DMS 273 (cell line): ENCODE measurements at regions not wholly inside any gene's neighbourhood (a gene's known extent, or its start where the extent isn't known, plus 50 kb on each side); places are given as distances from the start of the nearest gene placed in this dataset.
A peak's percentile ranks its signal among the peaks of the same experiment; 100 is the strongest.
"Not testable (repeated sequence)": the region's sequence is repeated elsewhere in the genome, so short reads cannot be mapped to it uniquely, and the experiment has no call there.

Experiments used
- DNase-seq: peaks from one replicate; lab custom pipeline; 2025; ENCODE audit not compliant: unreplicated experiment; lab: John Stamatoyannopoulos, UW

DNA sequence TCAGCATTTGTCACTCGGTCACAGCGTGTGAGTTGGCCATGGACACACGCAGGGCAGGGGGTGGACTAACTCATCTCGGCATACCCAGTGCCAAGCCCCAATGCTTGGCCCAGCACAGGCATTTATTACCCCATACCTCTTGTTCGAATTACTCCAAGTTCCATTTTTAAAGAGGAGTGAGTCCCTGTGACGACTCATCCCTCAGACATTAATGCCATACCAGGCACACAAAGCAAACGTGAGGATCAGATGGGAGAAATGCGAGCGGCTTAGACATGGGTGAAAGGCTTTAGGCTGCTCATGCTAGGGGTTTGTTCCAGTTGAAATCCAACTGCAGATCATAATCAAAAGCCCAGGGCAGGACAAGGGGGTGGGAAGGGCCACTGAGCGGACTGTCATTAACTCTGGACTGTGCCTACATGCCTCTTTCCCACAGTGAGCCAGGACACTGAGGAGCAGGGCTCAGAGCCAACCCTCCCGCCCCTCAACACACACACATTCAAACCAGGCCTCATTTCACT lies 118.5 kb upstream of the NGF start:
- DNase-seq: peak; percentile 39

DNA sequence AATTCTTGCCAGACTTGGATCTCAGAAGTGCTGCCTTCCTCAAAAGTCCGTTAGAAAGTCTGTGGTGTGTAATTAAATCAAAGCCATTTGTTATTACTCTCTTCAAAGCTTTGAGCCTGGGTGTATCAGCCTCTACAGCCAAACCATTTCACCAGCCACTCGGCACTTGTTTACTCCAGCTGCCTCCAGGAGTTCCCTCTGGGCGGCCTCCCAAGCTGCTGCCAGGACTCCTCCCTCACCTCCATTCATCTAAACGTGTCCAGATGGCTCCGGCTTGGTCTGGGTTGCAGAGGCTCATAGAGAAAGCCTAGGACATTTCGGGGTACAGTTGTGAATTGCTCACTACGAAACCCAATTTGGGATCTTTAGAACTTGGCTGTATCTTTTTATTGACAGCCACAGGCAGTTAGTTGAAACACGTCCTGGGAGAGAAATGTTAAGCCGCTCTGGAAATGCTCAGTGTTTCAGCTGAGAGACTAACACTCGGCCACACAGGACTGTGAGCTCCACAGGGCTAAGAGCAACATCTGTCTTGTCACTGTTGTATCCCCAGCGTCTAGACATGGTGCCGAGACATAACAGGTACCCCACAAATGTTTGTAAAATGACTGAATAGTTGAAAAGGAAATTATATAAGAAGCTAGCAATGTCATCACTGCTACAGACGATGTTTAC lies 116.9 kb upstream of the NGF start:
- peak; percentile 96 for DNase-seq

DNA sequence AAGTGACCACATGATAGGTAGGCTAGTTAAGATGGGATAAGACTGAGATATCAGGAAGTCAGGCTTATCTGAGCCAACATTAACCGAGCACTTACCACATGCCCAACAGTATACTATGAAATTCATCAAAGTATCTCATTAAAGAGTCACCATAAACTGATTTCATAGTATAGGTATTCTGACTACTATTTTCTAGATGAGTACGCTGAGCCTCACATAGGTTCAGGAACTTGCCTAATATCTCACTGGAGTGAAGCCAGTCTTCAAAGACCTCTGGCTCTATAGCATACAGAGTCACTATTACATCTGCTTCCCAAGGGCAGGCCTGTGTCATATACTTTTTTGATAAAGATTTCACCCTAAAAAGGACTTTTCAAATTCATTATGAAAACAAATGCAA lies 115.6 kb upstream of the NGF start:
- DNase-seq: no peak

DNA sequence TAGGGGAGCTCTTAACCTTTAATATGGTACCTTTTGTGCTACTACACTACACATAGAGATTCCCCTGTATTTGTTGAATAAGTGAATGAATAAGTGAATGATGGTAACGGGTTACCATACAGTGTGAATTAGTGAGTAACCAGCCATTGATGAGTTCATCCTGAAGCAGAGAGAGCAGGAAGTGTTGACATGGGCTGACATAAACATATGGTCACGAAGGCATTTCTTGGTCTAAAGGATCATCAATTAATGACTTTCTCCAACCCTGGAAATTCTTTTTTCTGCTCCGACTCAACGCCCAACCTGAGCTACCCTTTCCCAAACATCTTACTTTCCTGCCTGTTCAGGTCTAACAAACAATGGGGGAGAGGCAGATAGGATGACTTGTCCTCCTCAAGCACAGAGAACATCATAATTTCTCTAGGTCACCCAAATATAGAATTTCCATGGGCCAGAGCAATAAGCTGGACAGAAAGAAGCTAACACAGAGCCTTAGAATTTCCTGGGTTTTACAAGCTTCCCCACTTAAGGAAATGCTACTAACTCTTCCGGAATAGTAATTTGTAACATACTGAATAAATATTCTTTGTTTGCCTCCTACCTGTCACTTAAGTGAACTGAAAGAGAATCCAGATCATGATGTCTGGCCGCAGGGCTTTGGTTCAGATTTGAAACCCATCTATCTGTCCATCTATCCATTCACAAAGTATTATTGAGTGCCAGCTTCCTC lies 114.7 kb upstream of the NGF start:
- no peak for DNase-seq

DNA sequence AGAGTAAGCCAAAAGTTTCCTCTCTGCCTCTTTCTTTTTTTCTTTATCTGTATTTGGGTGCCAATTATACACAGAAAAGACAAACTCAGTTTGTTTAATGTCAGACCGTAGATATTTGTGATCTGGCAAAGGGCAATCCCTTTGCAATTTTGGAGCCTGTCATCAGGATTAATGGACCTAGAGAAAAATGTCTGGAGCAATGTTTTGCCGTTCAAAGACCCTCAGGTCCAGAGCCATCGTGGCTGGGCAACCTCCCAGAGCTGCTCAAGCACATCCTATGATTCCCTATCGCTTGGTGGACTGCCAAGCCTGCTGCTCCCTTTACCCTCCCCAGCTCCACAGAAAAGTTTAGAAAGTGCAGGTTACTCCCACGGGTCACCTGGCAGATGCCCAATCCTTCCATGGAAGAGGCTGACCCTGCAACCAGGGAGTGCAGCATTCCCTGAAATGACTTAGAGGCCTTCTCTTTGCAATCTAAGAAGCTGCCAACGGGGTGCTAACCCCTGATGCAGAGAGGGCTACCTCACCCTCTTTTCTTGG lies 112.5 kb upstream of the NGF start:
- DNase-seq: no peak

DNA sequence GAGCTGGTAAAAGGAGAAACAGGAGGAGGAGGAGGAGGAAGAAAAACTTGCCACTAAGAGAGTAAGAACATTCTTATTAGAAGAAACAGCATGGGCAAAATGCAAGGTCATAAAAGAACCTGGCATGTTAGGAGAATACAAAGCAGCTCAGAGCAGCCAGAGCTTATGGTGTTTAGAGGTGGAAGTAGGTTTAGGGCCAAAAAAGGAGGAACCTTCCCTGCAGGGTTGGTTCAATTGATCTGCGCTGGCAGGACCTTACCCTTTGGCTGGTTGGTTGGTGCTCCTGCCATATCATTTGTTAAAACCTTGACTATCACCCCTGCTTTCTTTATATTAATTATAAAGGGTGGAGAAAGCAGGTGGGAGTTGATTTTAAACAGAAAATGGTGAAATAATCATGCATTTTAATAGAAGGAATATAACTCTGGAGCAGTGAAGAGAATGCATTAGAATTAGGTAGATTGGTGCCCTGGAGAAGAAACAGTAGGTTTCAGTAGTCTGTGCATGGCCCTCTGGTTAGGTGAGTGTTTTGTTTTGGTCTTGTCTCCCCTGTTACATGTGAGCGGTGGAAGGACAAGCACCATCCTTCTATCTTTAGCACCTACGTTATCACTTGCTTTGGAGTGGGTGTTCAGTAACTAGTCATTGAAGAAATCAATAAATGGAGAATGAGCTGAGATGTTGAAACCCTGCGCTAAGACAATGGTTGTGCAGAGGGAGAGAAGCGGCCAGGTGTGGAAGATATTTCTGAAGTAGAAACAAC lies 110.4 kb upstream of the NGF start:
- DNase-seq: no peak

DNA sequence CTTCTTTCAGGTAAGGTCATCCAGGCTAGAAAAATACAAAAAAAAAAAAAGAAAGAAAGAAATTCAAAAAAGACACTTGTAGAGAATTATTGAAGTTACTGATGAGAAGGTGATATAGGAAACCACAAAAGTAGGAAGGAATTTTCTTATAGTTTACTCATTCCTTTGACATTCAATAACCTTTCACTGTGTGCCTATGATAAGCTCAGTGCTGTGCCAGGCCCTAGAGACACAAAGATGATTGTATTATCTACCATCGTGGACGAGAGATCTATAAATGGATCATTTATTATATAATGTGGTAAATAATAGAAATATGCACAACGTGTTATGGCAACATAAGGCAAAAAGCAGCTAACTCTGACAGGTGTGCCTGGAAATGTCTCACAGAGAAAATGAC lies 109.6 kb upstream of the NGF start:
- DNase-seq: no peak

DNA sequence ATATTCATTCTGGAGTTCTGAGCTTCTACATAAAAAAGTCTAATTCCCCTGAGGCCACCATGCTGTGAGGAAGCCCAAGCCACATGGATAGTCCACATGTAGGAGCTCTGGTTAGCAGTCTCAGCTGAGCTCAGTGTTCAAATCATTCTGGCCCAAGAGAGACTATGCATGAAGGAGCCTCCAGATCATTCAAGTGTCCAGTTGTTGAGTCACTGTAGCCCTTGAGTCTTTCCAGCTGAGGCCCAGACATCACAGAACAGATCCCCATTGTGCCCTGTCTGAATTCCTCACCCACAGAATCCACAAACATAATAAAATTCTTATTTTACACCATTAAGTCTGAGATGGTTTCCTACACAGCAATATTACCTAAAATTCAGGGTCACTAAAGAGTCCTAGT lies 107.0 kb upstream of the NGF start:
- DNase-seq: no peak

DNA sequence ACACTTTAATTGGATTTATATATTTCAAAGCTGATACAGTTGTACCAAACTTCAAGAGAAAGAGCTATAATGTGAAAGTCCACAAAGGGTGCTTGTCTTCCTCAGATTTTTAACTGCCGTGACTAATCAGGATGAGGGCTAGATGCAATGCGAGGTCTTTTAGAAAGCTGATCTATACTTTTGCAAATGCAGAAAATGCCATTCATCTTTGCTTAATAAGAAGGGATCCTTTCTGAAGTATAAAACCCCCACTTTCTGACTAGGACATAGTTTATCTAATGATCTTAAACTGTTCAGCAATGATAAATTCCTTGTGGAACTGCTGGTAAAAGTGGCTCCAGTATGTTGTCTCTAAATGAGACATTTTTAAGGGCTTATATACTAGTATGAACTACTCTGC lies 102.7 kb upstream of the NGF start:
- DNase-seq: no peak

DNA sequence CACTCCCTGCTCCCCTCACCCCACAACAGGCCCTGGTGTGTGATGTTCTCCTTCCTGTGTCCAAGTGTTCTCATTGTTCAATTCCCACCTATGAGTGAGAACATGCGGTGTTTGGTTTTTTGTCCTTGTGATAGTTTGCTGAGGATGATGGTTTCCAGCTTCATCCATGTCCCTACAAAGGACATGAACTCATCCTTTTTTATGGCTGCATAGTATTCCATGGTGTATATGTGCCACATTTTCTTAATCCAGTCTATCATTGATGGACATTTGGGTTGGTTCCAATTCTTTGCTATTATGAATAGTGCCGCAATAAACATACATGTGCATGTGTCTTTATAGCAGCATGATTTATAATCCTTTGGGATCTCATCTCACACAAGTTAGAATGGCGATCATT lies 101.5 kb upstream of the NGF start:
- DNase-seq: not testable (repeated sequence)

DNA sequence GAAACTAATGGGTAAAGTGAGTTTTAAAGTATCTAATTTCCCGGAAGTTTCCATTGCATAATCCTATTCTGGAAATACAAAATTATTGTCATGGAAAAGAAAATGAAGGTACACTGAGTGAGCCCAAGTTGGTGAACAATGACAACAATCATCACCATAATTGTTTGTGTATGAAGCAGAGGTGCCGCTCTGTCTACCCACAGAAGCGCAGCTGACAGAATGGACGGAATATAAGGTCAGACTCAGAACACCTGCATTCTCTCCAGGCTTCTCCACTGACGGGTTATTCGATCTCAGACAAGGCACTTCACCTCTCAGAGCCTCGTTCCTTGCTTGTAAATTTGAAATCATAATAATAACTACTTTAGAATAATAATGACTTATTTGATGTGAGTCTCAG lies 99.1 kb upstream of the NGF start:
- no peak for DNase-seq

DNA sequence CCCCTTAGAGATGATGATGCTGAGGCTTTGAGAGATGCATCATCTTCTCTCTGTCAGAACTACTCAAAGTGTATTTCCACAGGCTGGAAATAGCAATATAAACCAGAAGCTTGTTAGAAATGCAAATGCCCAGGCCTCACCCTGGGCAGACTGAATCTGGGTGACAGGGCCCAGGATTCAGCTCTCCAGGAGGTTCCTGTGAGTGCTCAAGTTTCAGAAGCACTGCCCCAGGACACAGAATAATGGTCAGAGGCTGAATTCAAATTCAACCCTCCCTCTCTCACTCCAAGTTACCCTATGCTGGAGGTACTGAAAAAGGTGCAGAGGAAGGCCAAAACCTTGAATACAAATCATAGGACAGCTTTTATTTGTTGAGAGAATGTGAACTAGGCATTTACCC lies 98.5 kb upstream of the NGF start:
- DNase-seq: no peak

DNA sequence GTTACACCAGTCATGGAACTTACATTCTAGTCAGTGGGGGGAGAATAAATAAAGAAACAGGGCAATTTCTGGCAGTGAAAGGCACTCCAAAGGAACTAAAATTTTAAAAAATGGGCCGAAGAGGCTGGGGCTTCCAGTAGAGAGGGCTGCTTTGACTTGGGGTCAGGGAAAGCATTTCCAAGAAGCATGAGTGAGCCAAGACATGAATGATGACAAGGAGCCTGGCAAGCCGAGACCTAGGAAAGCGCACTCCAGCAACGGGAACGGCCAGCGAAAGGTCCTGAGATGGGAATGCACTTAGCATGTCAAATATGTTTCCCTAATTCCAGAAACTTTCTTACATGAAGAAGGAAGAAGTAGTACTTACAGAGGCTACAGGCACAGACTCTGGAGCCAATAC lies 95.4 kb upstream of the NGF start:
- no peak for DNase-seq

DNA sequence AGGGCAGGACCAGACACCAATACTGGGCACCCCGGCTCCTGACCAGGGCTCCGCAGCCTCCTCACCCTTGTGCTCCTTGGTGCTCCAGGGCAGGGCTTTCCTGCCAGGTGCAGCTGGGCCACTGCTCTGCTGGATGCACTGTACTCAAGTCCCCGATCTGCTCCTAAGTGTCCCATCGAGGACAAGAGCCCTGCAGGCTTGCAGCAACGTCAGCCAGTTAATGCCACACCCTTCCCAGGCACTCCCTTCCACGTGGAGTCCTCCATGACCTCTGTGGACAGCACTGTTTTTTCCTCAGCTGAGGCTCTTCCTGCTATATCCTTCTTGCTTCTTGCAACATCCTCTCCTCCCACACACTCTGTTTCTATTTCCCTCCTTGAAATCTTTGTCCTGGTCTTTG lies 94.0 kb upstream of the NGF start:
- no peak for DNase-seq

DNA sequence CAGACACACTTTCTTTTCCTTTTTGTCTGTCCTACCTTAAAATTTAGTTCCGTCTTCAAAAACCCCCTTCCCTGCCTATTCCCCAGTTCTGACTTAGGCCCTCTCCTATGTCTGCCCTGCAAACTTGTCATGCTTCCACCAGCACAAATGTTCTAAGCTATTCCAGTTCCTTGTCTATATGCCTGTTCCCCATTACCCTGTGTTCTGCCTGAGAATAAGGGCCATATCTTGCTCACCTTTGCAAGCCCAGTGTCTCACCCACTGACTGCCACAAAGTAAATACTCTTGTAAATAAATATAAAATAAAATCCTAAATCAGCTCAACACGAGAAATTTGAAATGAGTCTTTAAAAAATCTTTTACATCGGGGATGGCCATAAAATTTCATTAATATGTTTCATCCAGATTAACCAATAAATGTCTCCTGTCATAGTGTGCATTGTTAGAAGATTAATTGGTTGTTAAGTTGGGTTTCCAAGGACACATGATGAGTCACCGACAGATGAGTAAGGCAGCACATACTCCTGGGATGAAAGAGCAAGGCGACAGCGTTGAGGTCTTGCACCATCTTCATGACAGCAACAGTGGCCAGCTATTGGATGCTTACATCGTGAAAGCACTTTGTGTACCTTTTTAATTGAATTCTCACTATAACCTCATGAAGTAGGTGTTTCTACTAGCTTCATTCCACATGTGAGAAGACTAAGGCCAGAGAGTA lies 92.6 kb upstream of the NGF start:
- no peak for DNase-seq

DNA sequence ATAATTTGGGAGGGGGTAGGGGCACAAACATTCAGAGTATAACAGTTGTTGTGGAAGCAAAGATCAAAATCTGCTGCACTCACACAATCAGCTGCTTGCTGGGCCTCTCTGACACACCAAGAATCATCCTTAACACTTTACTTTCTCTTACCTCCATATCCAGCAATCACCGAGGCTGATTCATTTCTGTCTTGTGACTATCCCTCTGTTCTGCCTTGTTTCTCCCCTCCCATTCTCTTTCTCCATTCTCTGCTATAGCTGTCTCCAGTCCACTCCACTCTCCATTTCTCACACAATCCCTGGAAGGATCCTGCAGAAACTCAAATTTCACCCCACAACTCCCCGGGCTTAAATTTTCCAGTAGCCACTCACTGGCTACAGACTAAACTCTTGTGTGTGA lies 91.8 kb upstream of the NGF start:
- DNase-seq: no peak

DNA sequence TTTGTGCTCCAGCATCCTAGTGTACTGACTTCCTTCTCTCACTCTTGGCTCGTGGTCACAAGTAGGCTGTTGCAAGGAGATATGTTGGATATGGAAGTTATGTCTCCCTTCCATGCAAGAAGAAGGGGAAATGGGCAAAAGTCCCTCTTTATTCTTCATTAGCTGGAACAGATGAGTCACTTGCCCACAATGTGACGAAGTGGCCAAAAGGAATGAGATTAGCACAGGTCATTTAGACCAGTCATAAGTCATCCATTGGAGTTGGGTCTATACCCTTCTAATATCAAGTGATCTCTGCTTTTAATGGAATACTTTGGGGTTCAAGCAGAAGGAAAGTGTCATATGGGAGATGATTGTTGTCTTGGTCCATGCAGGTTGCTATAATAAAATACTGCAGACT lies 91.2 kb upstream of the NGF start:
- DNase-seq: no peak

DNA sequence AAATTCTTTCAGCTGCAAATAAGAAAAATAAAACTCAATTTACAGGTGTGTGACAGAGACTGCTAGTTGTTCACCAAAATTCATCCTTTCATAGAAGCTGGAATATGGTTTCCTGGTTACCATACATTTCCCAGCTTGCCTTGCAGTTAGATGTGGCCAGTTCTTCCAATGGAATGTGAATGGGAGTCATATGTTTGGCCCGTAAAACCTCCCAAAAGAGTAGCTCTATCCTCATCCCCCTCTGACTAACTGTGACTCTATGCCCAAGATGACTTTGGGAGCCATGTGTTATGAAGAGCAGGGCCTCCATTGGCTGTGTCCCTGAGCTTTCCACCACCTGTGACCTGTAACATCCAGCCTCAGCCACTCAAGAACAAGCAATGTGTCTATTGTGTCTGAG lies 90.6 kb upstream of the NGF start:
- DNase-seq: no peak

DNA sequence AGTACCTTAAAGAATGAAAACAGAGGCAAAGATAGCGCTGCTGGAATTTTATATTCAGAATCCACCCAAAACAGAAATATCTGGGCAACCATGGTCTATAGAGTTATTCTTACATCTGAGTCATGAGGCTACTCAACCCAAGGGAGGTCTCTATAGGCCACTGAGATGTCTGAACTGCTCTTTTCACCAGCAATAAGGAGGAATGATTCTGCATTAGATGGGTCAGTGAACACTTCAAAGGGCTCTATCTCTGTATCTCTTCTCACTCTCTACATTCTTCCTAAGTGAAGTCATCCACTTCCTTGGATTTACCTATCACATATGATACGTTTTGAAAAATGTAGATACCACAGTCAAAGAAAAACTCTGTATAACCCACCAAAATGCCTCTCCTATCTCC lies 90.2 kb upstream of the NGF start:
- no peak for DNase-seq

DNA sequence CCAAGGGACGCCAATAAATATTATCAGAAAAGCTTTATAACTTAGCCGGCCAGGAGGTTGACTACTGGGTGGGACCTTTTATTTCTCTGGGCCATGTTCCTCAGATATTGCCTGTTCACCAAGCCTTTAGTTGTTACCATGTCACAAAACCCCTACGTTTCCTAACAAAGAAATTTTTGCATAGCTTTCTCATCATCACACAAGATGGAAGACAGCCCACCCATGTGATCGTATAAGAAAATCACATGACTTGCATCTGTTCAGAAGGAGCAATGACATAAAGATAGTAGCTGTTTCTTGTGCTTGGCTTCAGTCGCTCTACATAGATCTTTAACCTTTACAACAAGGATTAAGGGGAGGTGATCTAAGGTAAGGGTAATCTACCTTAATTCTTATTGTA lies 88.9 kb upstream of the NGF start:
- DNase-seq: no peak

DNA sequence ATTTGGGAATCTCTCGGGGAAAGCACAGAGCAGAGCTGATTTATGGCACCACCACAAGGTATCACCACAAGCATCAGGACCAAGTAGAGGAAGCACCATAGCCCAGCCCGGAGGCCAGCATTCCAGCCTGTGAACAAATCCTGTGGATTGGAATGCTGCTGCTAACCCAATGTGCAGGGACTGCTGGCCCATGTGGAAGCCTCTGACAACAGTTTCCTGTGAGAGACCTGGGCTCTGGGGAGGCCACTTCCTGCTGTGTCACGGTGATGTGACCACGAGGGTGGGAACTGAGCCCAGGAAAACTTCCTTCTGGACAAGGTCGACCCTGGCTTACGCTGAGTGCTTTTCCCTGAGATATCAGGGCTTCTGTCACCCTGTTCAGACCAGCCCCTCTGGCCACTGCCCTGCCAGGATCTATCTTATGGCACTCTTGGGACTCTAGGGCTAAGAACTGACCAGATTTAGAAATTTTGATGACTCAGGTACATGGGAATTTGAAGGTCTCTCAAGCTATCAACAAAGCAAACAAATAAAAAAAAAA lies 88.3 kb upstream of the NGF start:
- no peak for DNase-seq
